NT2/D1 (cell line): ENCODE measurements at regions not wholly inside any gene's neighbourhood (a gene's known extent, or its start where the extent isn't known, plus 50 kb on each side); places are given as distances from the start of the nearest gene placed in this dataset.

Experiments
- DNase-seq: peaks from one replicate; pipeline ENCODE4 v3.0.0-alpha.2; 2011; ENCODE audit warnings: low read depth, low spot score
- H3K27me3 ChIP-seq: 2 replicates; pipeline ENCODE4 v1.6.0; 2011; ENCODE audit warnings: mild to moderate bottlenecking; ENCODE audit not compliant: insufficient read length, insufficient read depth
- H3K36me3 ChIP-seq: 2 replicates; pipeline ENCODE4 v1.6.1; 2011; ENCODE audit warnings: mild to moderate bottlenecking, low read length, mixed read lengths; ENCODE audit not compliant: insufficient read depth, insufficient read length
- H3K4me1 ChIP-seq: 2 replicates; pipeline ENCODE4 v1.5.1; 2011; ENCODE audit not compliant: insufficient read depth, insufficient read length
- H3K4me3 ChIP-seq: 2 replicates; pipeline ENCODE4 v1.5.1; 2011; ENCODE audit warnings: low read depth; ENCODE audit not compliant: insufficient read length
- H3K9ac ChIP-seq: 2 replicates; pipeline ENCODE4 v1.6.0; 2011; ENCODE audit warnings: low read depth; ENCODE audit not compliant: insufficient read length
- H3K9me3 ChIP-seq: 2 replicates; pipeline ENCODE4 v1.5.1; 2011; ENCODE audit warnings: mild to moderate bottlenecking, low read length; ENCODE audit not compliant: insufficient read depth
- SUZ12 ChIP-seq: IDR thresholded peaks from 2 replicates; pipeline ENCODE4 v1.6.1; 2011; ENCODE audit not compliant: insufficient read length, insufficient read depth; ENCODE audit errors: extremely low read depth
- YY1 ChIP-seq: IDR thresholded peaks from 2 replicates; pipeline ENCODE4 v1.6.1; 2011; ENCODE audit not compliant: insufficient read length, insufficient read depth
- ZNF274 ChIP-seq: IDR thresholded peaks from 2 replicates; pipeline ENCODE4 v1.6.1; 2011; ENCODE audit warnings: mild to moderate bottlenecking, low read depth, low read length

- H3K4me3 ChIP-seq: no peak overlapping the region
- H3K27me3 ChIP-seq: no peaks in the 10 kb centered on the region
- H3K9me3 ChIP-seq: no peaks in the 10 kb centered on the region
- no peak for DNase-seq
- H3K9ac ChIP-seq: no peak overlapping the region
- TF ChIP-seq ZNF274 (no peak), YY1 (no peak), SUZ12 (no peak)
- H3K4me1 ChIP-seq: no peaks in the 10 kb centered on the region
- no peaks in the 10 kb centered on the region for H3K36me3 ChIP-seq
Measured at GRCh38 chr3:42345811-42346210, 64.6 kb downstream of the LYZL4 start.

GRCh38 chr3:42340466-42340865 lies 69.9 kb downstream of the LYZL4 start:
- Histone ChIP-seq H3K4me1 (no peaks in the 10 kb centered on the region), H3K36me3 (no peaks in the 10 kb centered on the region), H3K27me3 (no peaks in the 10 kb centered on the region), H3K9ac (no peak overlapping the region), H3K9me3 (no peaks in the 10 kb centered on the region), H3K4me3 (no peak overlapping the region)
- TF ChIP-seq YY1 (no peak), ZNF274 (no peak), SUZ12 (no peak)
- no peak for DNase-seq

GRCh38 chr3:42339321-42339720 lies 71.1 kb downstream of the LYZL4 start:
- H3K36me3 ChIP-seq: no peaks in the 10 kb centered on the region
- H3K9ac ChIP-seq: no peak overlapping the region
- no peaks in the 10 kb centered on the region for H3K4me1 ChIP-seq
- DNase-seq: no peak
- no peaks in the 10 kb centered on the region for H3K27me3 ChIP-seq
- H3K9me3 ChIP-seq: no peaks in the 10 kb centered on the region
- H3K4me3 ChIP-seq: no peak overlapping the region
- TF ChIP-seq YY1: no peak
- no peak for TF ChIP-seq SUZ12
- no peak for TF ChIP-seq ZNF274

DNA sequence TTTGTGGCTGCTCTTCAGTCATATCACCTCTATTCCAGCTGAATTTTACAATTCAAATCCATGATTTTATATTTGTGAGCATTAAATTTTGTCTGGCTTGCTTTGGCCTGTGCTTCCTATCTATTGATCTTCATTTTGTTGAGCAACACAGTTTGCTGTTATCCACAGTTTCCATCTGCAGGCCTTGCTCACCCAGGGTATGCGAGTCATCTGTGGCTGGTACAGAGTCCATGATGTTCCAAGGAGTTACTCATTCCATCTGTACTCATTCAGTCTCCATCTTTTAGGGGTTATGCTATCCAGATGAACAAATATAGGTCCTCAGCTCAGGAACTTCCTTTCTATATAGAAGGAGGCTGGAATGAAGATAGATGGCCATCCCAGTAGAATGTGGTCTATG lies 70.1 kb upstream of the CCK start:
- H3K36me3 ChIP-seq: no peaks in the 10 kb centered on the region
- H3K9me3 ChIP-seq: no peaks in the 10 kb centered on the region
- TF ChIP-seq YY1 (no peak), ZNF274 (no peak), SUZ12 (no peak)
- H3K27me3 ChIP-seq: no peaks in the 10 kb centered on the region
- DNase-seq: no peak
- H3K4me3 ChIP-seq: no peak overlapping the region
- H3K9ac ChIP-seq: no peak overlapping the region
- no peaks in the 10 kb centered on the region for H3K4me1 ChIP-seq

DNA sequence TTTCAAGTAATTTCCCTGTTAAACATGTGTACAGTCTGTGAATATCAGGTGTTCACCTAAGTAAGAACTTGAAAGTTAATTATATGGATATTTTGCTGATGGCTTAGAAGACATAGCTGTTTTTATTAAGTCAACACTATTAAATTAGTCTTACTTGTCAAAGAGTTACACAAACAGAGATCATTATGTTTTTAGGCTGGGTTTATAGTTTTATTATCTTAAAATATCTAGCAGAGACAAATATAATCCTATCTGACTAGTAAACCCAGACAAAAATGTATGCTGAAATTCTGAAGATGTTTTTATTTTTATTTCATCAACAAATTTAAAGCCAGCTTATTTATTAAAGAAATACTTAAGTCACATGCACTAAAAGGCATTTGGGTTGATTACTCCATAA lies 51.2 kb upstream of the CCK start:
- H3K9me3 ChIP-seq: peaks cover 59% of the 10 kb centered on the region
- no peak for TF ChIP-seq SUZ12
- H3K27me3 ChIP-seq: no peaks in the 10 kb centered on the region
- no peaks in the 10 kb centered on the region for H3K4me1 ChIP-seq
- H3K36me3 ChIP-seq: no peaks in the 10 kb centered on the region
- no peak overlapping the region for H3K9ac ChIP-seq
- no peak overlapping the region for H3K4me3 ChIP-seq
- no peak for DNase-seq
